ENCODE measurements at regions not wholly inside any gene's neighbourhood (a gene's known extent, or its start where the extent isn't known, plus 50 kb on each side); places are given as distances from the start of the nearest gene placed in this dataset.

DNA sequence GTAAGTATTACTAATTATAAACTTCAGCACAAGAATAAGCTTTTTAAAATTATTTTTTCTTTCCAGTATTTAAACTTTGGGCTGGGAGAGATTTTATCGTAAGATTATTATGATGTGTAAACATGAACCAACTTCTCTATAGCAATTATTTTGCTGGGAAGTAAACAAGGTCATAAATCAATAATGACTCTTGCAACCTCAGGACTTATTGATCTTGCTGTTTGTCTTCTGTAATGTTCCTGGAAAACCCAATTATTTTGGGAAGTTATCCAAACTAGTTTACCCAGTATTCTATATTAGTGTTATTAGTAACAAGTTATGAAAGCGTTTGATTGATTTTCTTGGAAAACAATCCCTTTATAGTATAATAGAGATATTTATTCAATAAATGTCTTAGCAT lies 174.9 kb downstream of the PPP1R2C start:
- no peak for TF ChIP-seq HDGF (IDR thresholded peaks at IDR 0.05; ENCODE audit: borderline replicate concordance)
- no peak for TF ChIP-seq ZNF384 (IDR thresholded peaks at IDR 0.05)
- no peak for TF ChIP-seq ARNT (IDR thresholded peaks at IDR 0.05)
- TF ChIP-seq ELF4 (IDR thresholded peaks at IDR 0.05): no peak
- TF ChIP-seq FOXA1 (IDR thresholded peaks at IDR 0.05): no peak
- TF ChIP-seq BHLHE40 (IDR thresholded peaks at IDR 0.05; ENCODE audit: borderline replicate concordance): no peak
- no peak for TF ChIP-seq FOXK2 (IDR thresholded peaks at IDR 0.05)
- no peak for TF ChIP-seq SP1 (IDR thresholded peaks at IDR 0.05)
- no peak for TF ChIP-seq SUZ12 (IDR thresholded peaks at IDR 0.05)
- no peak for TF ChIP-seq FOXM1 (IDR thresholded peaks at IDR 0.05; ENCODE audit: borderline replicate concordance)
- no peak for TF ChIP-seq TARDBP (IDR thresholded peaks at IDR 0.05)
- TF ChIP-seq, protein P1, sequence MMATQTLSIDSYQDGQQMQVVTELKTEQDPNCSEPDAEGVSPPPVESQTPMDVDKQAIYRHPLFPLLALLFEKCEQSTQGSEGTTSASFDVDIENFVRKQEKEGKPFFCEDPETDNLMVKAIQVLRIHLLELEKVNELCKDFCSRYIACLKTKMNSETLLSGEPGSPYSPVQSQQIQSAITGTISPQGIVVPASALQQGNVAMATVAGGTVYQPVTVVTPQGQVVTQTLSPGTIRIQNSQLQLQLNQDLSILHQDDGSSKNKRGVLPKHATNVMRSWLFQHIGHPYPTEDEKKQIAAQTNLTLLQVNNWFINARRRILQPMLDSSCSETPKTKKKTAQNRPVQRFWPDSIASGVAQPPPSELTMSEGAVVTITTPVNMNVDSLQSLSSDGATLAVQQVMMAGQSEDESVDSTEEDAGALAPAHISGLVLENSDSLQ (IDR thresholded peaks at IDR 0.05): no peak

Measured in HEK293T (cell line).